WTC11 (cell line): ENCODE measurements at regions not wholly inside any gene's neighbourhood (a gene's known extent, or its start where the extent isn't known, plus 50 kb on each side); places are given as distances from the start of the nearest gene placed in this dataset.

Experiments
- AFF4 ChIP-seq: sonication (generic); formaldehyde crosslinking; IDR thresholded peaks from 2 replicates; pipeline ENCODE4 v1.8.1; 2023; ENCODE audit warnings: mild to moderate bottlenecking, missing genetic modification reagents, borderline replicate concordance
- CTCF ChIP-seq: fragments of 200-600 bp; IDR thresholded peaks from 2 replicates; pipeline ENCODE4 v1.8.0; 2022; ENCODE audit warnings: antibody characterized with exemption
- FOXJ3 ChIP-seq: sonication (generic); formaldehyde crosslinking; IDR thresholded peaks from 2 replicates; pipeline ENCODE4 v1.9.0; 2021; ENCODE audit warnings: missing genetic modification reagents, mild to moderate bottlenecking, borderline replicate concordance
- SP1 ChIP-seq: sonication (generic); formaldehyde crosslinking; conservative IDR thresholded peaks from 2 replicates; pipeline ENCODE4 v1.8.1; 2022; ENCODE audit warnings: missing genetic modification reagents
- ZBTB43 ChIP-seq: sonication (generic); formaldehyde crosslinking; IDR thresholded peaks from 2 replicates; pipeline ENCODE4 v1.8.1; 2023; ENCODE audit warnings: mild to moderate bottlenecking, missing genetic modification reagents

- TF ChIP-seq FOXJ3 (no peak), AFF4 (CRISPR knock-in tag) (no peak), CTCF (no peak), ZBTB43 (CRISPR knock-in tag) (no peak), SP1 (CRISPR knock-in tag) (no peak)
These were observed 77.3 kb upstream of the MMADHC start for GRCh38 chr2:149664896-149665295.
